H1 (cell line): ENCODE measurements at regions not wholly inside any gene's neighbourhood (a gene's known extent, or its start where the extent isn't known, plus 50 kb on each side); places are given as distances from the start of the nearest gene placed in this dataset.

ENCODE experiments used
- CTCF ChIA-PET: fragments of 300-600 bp; sonication (Branson Sonifier 250); formaldehyde crosslinking; loops from one replicate; lab custom pipeline; 2021; ENCODE audit not compliant: partially characterized antibody; lab: Charles Lee
- POLR2A ChIA-PET: fragments of 300-600 bp; sonication (Branson Sonifier 250); formaldehyde crosslinking; loops from one replicate; lab custom pipeline; 2021; ENCODE audit warnings: inconsistent platforms; ENCODE audit not compliant: partially characterized antibody; lab: Charles Lee
- DNase-seq, 2 experiments: peaks; one replicate each; pipeline versions ENCODE4 v3.0.0 to v3.0.0-alpha.2; 2010 to 2022; ENCODE audit warnings: low spot score in 2 of 2, low read depth in 1 of 2, mixed read lengths in 1 of 2
- FAIRE-seq: peaks from 2 replicates; lab custom pipeline; 2011; peaks lifted over from hg19 to GRCh38; lab: Jason Lieb, UNC
- H2AFZ ChIP-seq: 2 replicates; pipeline ENCODE4 v1.8.1; 2012; ENCODE audit warnings: low read length, inconsistent platforms
- H2AK5ac ChIP-seq: 2 replicates; pipeline ENCODE4 v1.6.1; 2013; ENCODE audit warnings: low read depth, low read length
- H2BK120ac ChIP-seq: replicated peaks from 2 replicates; pipeline ENCODE3; 2013; ENCODE audit warnings: low read depth, low read length, inconsistent platforms
- H2BK12ac ChIP-seq: 2 replicates; pipeline ENCODE4 v1.6.1; 2013; ENCODE audit warnings: low read depth, low read length
- H2BK15ac ChIP-seq: 2 replicates; pipeline ENCODE4 v1.6.1; 2013; ENCODE audit warnings: low read length
- H2BK20ac ChIP-seq: 2 replicates; pipeline ENCODE4 v1.6.1; 2013; ENCODE audit warnings: low read length
- H2BK5ac ChIP-seq: 2 replicates; pipeline ENCODE4 v1.6.1; 2013; ENCODE audit warnings: low read depth, low read length
- H3K14ac ChIP-seq: 2 replicates; pipeline ENCODE4 v1.6.1; 2013; ENCODE audit warnings: inconsistent platforms; ENCODE audit not compliant: insufficient read length
- H3K18ac ChIP-seq: 2 replicates; pipeline ENCODE4 v1.6.1; 2013; ENCODE audit warnings: low read length; ENCODE audit errors: extremely low read depth
- H3K23ac ChIP-seq: 2 replicates; pipeline ENCODE4 v1.6.1; 2013; ENCODE audit warnings: inconsistent platforms; ENCODE audit not compliant: insufficient read length
- H3K23me2 ChIP-seq: 2 replicates; pipeline ENCODE4 v1.6.1; 2013; ENCODE audit warnings: low read depth, low read length
- H3K27ac ChIP-seq: 2 replicates; pipeline ENCODE4 v1.6.1; 2011; ENCODE audit warnings: low read depth, low read length, inconsistent platforms
- H3K27me3 ChIP-seq, 4 experiments: replicated peaks in 1 of 4; 1 replicate in 1 of 4; 2 replicates in 3 of 4; pipeline versions ENCODE4 v1.6.1 to v1.8.1; 2011 to 2013; ENCODE audit warnings: low read length in 3 of 4, mild to moderate bottlenecking in 3 of 4, inconsistent platforms in 2 of 4, mixed read lengths in 2 of 4, moderate library complexity in 1 of 4; ENCODE audit not compliant: control insufficient read depth in 3 of 4, insufficient read depth in 3 of 4; ENCODE audit errors: extremely low read depth in 1 of 4
- H3K36me3 ChIP-seq, 4 experiments: 2 replicates each; pipeline versions ENCODE4 v1.6.1 to v1.8.1; 2011 to 2013; ENCODE audit warnings: mild to moderate bottlenecking in 4 of 4, low read length in 3 of 4, moderate library complexity in 2 of 4, control low read depth in 1 of 4, inconsistent platforms in 1 of 4; ENCODE audit not compliant: insufficient read depth in 4 of 4, control insufficient read depth in 2 of 4
- H3K4ac ChIP-seq: replicated peaks from 2 replicates; pipeline ENCODE3; 2013; ENCODE audit warnings: low read length, low read depth, mixed read lengths, inconsistent platforms; ENCODE audit not compliant: insufficient read length
- H3K4me1 ChIP-seq, 4 experiments: replicated peaks in 1 of 4; 1 replicate in 1 of 4; 2 replicates in 3 of 4; pipeline versions ENCODE4 v1.6.1 to v1.8.1; 2011 to 2013; ENCODE audit warnings: low read length in 3 of 4, inconsistent platforms in 2 of 4, mixed read lengths in 1 of 4; ENCODE audit not compliant: insufficient read depth in 4 of 4, control insufficient read depth in 3 of 4
- H3K4me2 ChIP-seq, 2 experiments: 2 replicates each; pipeline versions ENCODE4 v1.6.1 to v1.8.1; 2011 to 2013; ENCODE audit warnings: low read depth in 2 of 2, low read length in 2 of 2, control low read depth in 1 of 2, inconsistent platforms in 1 of 2, mild to moderate bottlenecking in 1 of 2; ENCODE audit not compliant: insufficient read depth in 1 of 2
- H3K4me3 ChIP-seq, 4 experiments: fragments of 200-600, 300-600 bp in 1 of 4; sonication (generic), shearing (Covaris generic), sonication (Bioruptor Twin) in 1 of 4; 2 replicates each; pipeline versions ENCODE4 v1.5.1 to v1.8.1; 2011 to 2016; ENCODE audit warnings: low read length in 4 of 4, low read depth in 3 of 4, control low read depth in 2 of 4, inconsistent platforms in 2 of 4, mild to moderate bottlenecking in 2 of 4, mixed read lengths in 1 of 4, moderate library complexity in 1 of 4; ENCODE audit not compliant: insufficient read depth in 2 of 4; ENCODE audit errors: extremely low read depth in 1 of 4
- H3K56ac ChIP-seq: replicated peaks from 2 replicates; pipeline ENCODE3; 2013; ENCODE audit warnings: low read depth, mild to moderate bottlenecking, mixed read lengths, low read length, inconsistent platforms; ENCODE audit not compliant: insufficient read length
- H3K79me1 ChIP-seq: 2 replicates; pipeline ENCODE4 v1.6.1; 2013; ENCODE audit warnings: low read depth, low read length, control low read depth
- H3K79me2 ChIP-seq, 2 experiments: 2 replicates each; pipeline versions ENCODE4 v1.6.1 to v1.8.1; 2012 to 2013; ENCODE audit warnings: low read length in 2 of 2, mild to moderate bottlenecking in 2 of 2, inconsistent platforms in 1 of 2; ENCODE audit not compliant: insufficient read depth in 2 of 2, control insufficient read depth in 1 of 2
- H3K9ac ChIP-seq, 4 experiments: replicated peaks in 1 of 4; 1 replicate in 1 of 4; 2 replicates in 3 of 4; pipeline versions ENCODE4 v1.6.1 to v1.8.1; 2011 to 2013; ENCODE audit warnings: low read depth in 3 of 4, low read length in 3 of 4, control low read depth in 2 of 4, mild to moderate bottlenecking in 2 of 4, moderate library complexity in 2 of 4, inconsistent platforms in 1 of 4; ENCODE audit errors: extremely low read depth in 1 of 4
- H3K9me3 ChIP-seq, 2 experiments: 2 replicates each; pipeline versions ENCODE4 v1.6.1 to v1.8.1; 2012 to 2013; ENCODE audit warnings: mild to moderate bottlenecking in 2 of 2, moderate library complexity in 2 of 2, control low read depth in 1 of 2, inconsistent platforms in 1 of 2, low read depth in 1 of 2, low read length in 1 of 2, mixed read lengths in 1 of 2; ENCODE audit not compliant: insufficient read depth in 2 of 2
- H4K20me1 ChIP-seq, 2 experiments: replicated peaks in 1 of 2; 2 replicates each; pipeline versions ENCODE3 to v1.8.1; 2011 to 2013; ENCODE audit warnings: inconsistent platforms in 2 of 2, low read length in 2 of 2, mild to moderate bottlenecking in 1 of 2; ENCODE audit not compliant: insufficient read depth in 2 of 2, control insufficient read depth in 1 of 2
- H4K5ac ChIP-seq: 2 replicates; pipeline ENCODE4 v1.6.1; 2013; ENCODE audit warnings: low read length, low read depth, mixed read lengths, inconsistent platforms; ENCODE audit not compliant: insufficient read length
- H4K8ac ChIP-seq: 2 replicates; pipeline ENCODE4 v1.8.0; 2013; ENCODE audit warnings: mild to moderate bottlenecking, moderate library complexity, low read length, inconsistent platforms; ENCODE audit not compliant: insufficient read depth; ENCODE audit errors: extremely low read depth
- H4K91ac ChIP-seq: replicated peaks from 2 replicates; pipeline ENCODE3; 2013; ENCODE audit warnings: low read length, mixed read lengths, inconsistent platforms; ENCODE audit not compliant: insufficient read length
- CTCF ChIP-seq, 3 experiments: IDR thresholded peaks; 1 replicate in 2 of 3; 2 replicates in 1 of 3; pipeline versions ENCODE4 v1.5.1 to v1.6.1; 2011; ENCODE audit warnings: low read length in 3 of 3, mild to moderate bottlenecking in 3 of 3, inconsistent platforms in 2 of 3, low read depth in 1 of 3, moderate library complexity in 1 of 3; ENCODE audit not compliant: insufficient read depth in 1 of 3; ENCODE audit errors: control extremely low read depth in 1 of 3
- HDAC6 ChIP-seq: IDR thresholded peaks from one replicate; pipeline ENCODE4 v1.7.1; 2012; ENCODE audit warnings: low read depth, mild to moderate bottlenecking, inconsistent platforms, low read length, moderate library complexity
- MAFK ChIP-seq: IDR thresholded peaks from 2 replicates; pipeline ENCODE4 v1.6.1; 2012; ENCODE audit warnings: low read depth, mild to moderate bottlenecking, improper control_type of control experiment, low read length
- RAD21 ChIP-seq, 2 experiments: IDR thresholded peaks in 1 of 2; conservative IDR thresholded peaks in 1 of 2; 2 replicates each; pipeline ENCODE4 v1.6.1; 2011; ENCODE audit warnings: low read depth in 2 of 2, low read length in 2 of 2, improper control_type of control experiment in 1 of 2, inconsistent platforms in 1 of 2, mild to moderate bottlenecking in 1 of 2, moderate library complexity in 1 of 2
- WGBS, 2 experiments: shearing (Covaris generic) in 1 of 2; methylation state at CpG; one replicate each; pipeline versions ENCODE4 v1.1.6 to v1.1.7; 2013 to 2015; ENCODE audit warnings: low lambda C conversion rate in 2 of 2, mixed read lengths in 2 of 2, inconsistent platforms in 1 of 2, low coverage in 1 of 2, missing lambda C conversion rate in 1 of 2; ENCODE audit not compliant: insufficient replicate concordance in 2 of 2, insufficient coverage in 1 of 2, insufficient read length in 1 of 2; ENCODE audit errors: extremely low coverage in 1 of 2, missing lambda C conversion rate in 1 of 2; 5-methylcytosine and 5-hydroxymethylcytosine counted together

GRCh38 chr5:145574889-145575573 is 260.1 kb downstream of the PRELID2 start:
- no peak overlapping the region for H3K23ac ChIP-seq
- no peaks in the 10 kb centered on the region for H3K23me2 ChIP-seq
- H2BK15ac ChIP-seq, result no peak overlapping the region
- no peaks in the 10 kb centered on the region for H3K36me3 ChIP-seq
- no peaks in the 10 kb centered on the region for H3K4me1 ChIP-seq
- H2BK5ac ChIP-seq, result no peak overlapping the region
- H4K20me1 ChIP-seq, result no peaks in the 10 kb centered on the region
- no peak overlapping the region for H4K5ac ChIP-seq
- H3K56ac ChIP-seq, result no peak overlapping the region
- H2BK12ac ChIP-seq, result no peak overlapping the region
- H3K14ac ChIP-seq, result no peak overlapping the region
- H3K9me3 ChIP-seq, result no peaks in the 10 kb centered on the region
- H3K4ac ChIP-seq, result no peak overlapping the region
- H4K8ac ChIP-seq, result no peak overlapping the region
- ChIA-PET POLR2A (no interaction called here), CTCF (no interaction called here)
- no peak overlapping the region for H4K91ac ChIP-seq
- no peak overlapping the region for H3K27ac ChIP-seq
- H3K79me1 ChIP-seq, result no peaks in the 10 kb centered on the region
- DNase-seq, result no peak
- no peak overlapping the region for H2AK5ac ChIP-seq
- no peak overlapping the region for H3K9ac ChIP-seq
- H3K18ac ChIP-seq, result no peak overlapping the region
- no peak for FAIRE-seq
- no peaks in the 10 kb centered on the region for H3K79me2 ChIP-seq
- no peak overlapping the region for H3K4me3 ChIP-seq
- no peak overlapping the region for H3K4me2 ChIP-seq
- no peak overlapping the region for H2AFZ ChIP-seq
- TF ChIP-seq CTCF (IDR thresholded peaks at IDR 0.05; ENCODE audit: control extremely low read depth in 1 of 3, insufficient read depth in 1 of 3, low read depth in 1 of 3, low read length in 3 of 3), result no peak
- TF ChIP-seq RAD21 (IDR thresholded peaks at IDR 0.05 in 1 of 2, conservative IDR thresholded peaks at IDR 0.05 in 1 of 2; ENCODE audit: low read depth in 2 of 2, low read length in 2 of 2), result no peak
- TF ChIP-seq HDAC6, result no peak
- no peak for TF ChIP-seq MAFK
- H2BK20ac ChIP-seq, result no peak overlapping the region
- 98% methylated on average over 3 of the region's 3 CpGs; no CpG with 5 or more reads in 1 of the 2 experiments for WGBS, 2 experiments
- H2BK120ac ChIP-seq, result no peak overlapping the region
- no peaks in the 10 kb centered on the region for H3K27me3 ChIP-seq
